ENCODE measurements at regions not wholly inside any gene's neighbourhood (a gene's known extent, or its start where the extent isn't known, plus 50 kb on each side); places are given as distances from the start of the nearest gene placed in this dataset.

DNA sequence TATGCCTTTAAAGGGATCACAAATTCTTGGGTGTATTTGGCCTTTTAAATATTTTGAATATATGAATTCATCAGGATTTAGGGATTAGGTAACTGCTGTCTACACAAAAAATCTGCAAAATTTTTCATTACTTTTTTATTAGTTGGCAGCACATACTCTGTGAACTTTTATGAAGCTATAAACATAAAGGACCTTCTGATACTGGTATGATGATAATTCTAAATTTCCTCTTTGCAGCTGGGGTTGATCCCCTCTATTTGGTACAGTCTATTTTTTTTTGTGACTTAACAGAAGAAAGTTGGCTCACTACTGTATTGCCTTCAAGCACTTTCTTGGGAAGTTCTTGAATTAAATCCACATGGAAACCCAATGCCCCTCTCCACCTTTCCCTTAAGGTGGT, 416.1 kb downstream of the LMO4 start:
- TF ChIP-seq, protein P1, sequence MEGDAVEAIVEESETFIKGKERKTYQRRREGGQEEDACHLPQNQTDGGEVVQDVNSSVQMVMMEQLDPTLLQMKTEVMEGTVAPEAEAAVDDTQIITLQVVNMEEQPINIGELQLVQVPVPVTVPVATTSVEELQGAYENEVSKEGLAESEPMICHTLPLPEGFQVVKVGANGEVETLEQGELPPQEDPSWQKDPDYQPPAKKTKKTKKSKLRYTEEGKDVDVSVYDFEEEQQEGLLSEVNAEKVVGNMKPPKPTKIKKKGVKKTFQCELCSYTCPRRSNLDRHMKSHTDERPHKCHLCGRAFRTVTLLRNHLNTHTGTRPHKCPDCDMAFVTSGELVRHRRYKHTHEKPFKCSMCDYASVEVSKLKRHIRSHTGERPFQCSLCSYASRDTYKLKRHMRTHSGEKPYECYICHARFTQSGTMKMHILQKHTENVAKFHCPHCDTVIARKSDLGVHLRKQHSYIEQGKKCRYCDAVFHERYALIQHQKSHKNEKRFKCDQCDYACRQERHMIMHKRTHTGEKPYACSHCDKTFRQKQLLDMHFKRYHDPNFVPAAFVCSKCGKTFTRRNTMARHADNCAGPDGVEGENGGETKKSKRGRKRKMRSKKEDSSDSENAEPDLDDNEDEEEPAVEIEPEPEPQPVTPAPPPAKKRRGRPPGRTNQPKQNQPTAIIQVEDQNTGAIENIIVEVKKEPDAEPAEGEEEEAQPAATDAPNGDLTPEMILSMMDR (IDR thresholded peaks at IDR 0.05; ENCODE audit: low read depth, low read length, missing input control), result no peak
- TF ChIP-seq, protein P2, sequence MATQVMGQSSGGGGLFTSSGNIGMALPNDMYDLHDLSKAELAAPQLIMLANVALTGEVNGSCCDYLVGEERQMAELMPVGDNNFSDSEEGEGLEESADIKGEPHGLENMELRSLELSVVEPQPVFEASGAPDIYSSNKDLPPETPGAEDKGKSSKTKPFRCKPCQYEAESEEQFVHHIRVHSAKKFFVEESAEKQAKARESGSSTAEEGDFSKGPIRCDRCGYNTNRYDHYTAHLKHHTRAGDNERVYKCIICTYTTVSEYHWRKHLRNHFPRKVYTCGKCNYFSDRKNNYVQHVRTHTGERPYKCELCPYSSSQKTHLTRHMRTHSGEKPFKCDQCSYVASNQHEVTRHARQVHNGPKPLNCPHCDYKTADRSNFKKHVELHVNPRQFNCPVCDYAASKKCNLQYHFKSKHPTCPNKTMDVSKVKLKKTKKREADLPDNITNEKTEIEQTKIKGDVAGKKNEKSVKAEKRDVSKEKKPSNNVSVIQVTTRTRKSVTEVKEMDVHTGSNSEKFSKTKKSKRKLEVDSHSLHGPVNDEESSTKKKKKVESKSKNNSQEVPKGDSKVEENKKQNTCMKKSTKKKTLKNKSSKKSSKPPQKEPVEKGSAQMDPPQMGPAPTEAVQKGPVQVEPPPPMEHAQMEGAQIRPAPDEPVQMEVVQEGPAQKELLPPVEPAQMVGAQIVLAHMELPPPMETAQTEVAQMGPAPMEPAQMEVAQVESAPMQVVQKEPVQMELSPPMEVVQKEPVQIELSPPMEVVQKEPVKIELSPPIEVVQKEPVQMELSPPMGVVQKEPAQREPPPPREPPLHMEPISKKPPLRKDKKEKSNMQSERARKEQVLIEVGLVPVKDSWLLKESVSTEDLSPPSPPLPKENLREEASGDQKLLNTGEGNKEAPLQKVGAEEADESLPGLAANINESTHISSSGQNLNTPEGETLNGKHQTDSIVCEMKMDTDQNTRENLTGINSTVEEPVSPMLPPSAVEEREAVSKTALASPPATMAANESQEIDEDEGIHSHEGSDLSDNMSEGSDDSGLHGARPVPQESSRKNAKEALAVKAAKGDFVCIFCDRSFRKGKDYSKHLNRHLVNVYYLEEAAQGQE (IDR thresholded peaks at IDR 0.05), result no peak
- TF ChIP-seq, protein P3, sequence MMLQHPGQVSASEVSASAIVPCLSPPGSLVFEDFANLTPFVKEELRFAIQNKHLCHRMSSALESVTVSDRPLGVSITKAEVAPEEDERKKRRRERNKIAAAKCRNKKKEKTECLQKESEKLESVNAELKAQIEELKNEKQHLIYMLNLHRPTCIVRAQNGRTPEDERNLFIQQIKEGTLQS (IDR thresholded peaks at IDR 0.05), result no peak
- TF ChIP-seq, protein P4, sequence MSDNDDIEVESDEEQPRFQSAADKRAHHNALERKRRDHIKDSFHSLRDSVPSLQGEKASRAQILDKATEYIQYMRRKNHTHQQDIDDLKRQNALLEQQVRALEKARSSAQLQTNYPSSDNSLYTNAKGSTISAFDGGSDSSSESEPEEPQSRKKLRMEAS (IDR thresholded peaks at IDR 0.05), result no peak
- TF ChIP-seq FOXA1 (IDR thresholded peaks at IDR 0.05), result no peak
- TF ChIP-seq GABPA (IDR thresholded peaks at IDR 0.05 in 1 of 2, conservative IDR thresholded peaks at IDR 0.05 in 1 of 2), result no peak
- TF ChIP-seq, protein P5, sequence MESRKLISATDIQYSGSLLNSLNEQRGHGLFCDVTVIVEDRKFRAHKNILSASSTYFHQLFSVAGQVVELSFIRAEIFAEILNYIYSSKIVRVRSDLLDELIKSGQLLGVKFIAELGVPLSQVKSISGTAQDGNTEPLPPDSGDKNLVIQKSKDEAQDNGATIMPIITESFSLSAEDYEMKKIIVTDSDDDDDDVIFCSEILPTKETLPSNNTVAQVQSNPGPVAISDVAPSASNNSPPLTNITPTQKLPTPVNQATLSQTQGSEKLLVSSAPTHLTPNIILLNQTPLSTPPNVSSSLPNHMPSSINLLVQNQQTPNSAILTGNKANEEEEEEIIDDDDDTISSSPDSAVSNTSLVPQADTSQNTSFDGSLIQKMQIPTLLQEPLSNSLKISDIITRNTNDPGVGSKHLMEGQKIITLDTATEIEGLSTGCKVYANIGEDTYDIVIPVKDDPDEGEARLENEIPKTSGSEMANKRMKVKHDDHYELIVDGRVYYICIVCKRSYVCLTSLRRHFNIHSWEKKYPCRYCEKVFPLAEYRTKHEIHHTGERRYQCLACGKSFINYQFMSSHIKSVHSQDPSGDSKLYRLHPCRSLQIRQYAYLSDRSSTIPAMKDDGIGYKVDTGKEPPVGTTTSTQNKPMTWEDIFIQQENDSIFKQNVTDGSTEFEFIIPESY (IDR thresholded peaks at IDR 0.05), result no peak
- no peak for TF ChIP-seq RXRA (IDR thresholded peaks at IDR 0.05)
